ENCODE measurements at regions not wholly inside any gene's neighbourhood (a gene's known extent, or its start where the extent isn't known, plus 50 kb on each side); places are given as distances from the start of the nearest gene placed in this dataset.
A peak's percentile ranks its signal among the peaks of the same experiment; 100 is the strongest.

DNA sequence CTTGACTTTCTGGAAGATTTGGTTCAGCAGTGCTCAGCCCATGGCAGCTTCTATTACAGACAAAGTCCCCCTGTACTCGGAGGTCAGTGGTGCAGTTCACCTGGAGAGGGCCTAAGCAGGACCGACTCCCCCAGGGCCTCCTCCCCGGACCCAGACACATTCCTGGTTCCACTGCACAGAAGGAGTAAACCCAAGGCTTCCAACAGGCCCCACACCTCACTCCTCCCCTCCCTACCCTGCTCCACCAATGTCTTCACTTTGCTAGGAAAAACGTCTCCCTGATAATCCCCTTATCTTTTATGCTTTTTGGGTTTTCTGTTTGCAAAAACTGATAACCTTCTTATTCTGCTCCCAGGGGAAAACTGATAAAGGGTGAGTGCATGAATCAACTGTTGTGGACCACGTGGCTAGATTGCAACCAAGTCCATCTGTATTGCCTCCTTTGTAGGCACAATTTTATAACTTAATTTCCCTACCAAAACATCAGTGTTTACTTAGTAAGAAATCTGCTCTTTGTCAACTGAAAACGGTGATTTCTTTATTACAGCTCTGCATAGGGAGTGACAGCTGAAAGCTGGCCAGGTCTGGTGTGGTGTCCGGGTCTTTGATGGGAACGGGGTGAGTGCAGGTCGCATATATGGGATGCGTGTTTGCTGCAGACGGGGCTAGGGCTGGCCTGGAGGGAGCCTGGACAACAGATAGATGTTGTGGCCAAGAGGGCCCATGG lies 202.5 kb downstream of the GLI2 start:
- TF ChIP-seq GATA2 (IDR thresholded peaks at IDR 0.05; ENCODE audit: low read depth, low read length) (peak; percentile 96), GATA3 (IDR thresholded peaks at IDR 0.05; ENCODE audit: low read depth, low read length) (no peak; the same call in 1 of the 2 replicates)

GRCh38 chr2:120939595-120940318 lies 204.1 kb downstream of the GLI2 start:
- TF ChIP-seq GATA3 (IDR thresholded peaks at IDR 0.05; ENCODE audit: low read depth, low read length) (no peak), GATA2 (IDR thresholded peaks at IDR 0.05; ENCODE audit: low read depth, low read length) (no peak)

DNA sequence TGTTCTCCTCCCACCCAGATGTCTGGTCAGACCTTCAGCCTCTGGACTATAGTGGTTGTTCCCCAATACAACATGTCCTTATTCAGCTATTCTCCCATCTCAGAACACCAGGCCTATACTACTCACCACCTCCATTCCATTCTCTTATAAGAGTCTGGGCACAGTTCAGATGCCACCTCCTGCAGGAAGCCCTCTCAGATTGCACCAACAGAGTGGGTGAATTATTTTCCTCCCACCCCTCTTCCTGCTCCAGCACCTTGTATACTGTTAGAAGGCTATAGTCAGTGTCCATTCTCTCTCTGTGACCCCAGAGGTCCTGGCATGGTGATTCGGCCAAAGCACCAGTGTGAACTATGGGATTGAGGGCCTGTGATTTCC lies 204.6 kb downstream of the GLI2 start:
- no peak for TF ChIP-seq GATA3 (IDR thresholded peaks at IDR 0.05; ENCODE audit: low read depth, low read length)
- no peak for TF ChIP-seq GATA2 (IDR thresholded peaks at IDR 0.05; ENCODE audit: low read depth, low read length)

DNA sequence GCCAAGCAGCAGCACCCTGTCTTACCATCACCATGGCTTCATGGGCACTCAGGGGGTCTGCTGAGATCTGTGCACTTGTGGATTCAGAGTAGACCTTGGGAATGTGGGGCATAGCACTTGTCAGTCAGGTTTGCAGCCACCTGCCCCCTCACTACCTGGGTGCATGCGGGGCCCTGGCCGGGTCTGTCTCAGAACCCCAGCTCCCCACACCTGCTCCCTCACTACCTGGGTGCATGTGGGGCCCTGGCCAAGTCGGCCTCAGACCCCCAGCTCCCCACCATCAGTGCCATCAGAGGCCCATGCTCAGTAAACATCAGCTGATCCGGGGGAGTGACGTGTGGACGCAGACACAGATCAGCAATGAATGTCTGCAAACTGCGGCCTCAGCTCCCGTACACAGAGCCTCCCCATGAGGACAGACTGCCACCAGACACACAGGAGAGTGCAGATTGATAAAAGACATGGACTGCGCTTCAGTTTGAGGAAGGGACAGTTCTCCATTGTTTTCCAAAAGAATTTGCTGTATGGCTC lies 205.1 kb downstream of the GLI2 start:
- no peak for TF ChIP-seq GATA3 (IDR thresholded peaks at IDR 0.05; ENCODE audit: low read depth, low read length)
- no peak for TF ChIP-seq GATA2 (IDR thresholded peaks at IDR 0.05; ENCODE audit: low read depth, low read length)

DNA sequence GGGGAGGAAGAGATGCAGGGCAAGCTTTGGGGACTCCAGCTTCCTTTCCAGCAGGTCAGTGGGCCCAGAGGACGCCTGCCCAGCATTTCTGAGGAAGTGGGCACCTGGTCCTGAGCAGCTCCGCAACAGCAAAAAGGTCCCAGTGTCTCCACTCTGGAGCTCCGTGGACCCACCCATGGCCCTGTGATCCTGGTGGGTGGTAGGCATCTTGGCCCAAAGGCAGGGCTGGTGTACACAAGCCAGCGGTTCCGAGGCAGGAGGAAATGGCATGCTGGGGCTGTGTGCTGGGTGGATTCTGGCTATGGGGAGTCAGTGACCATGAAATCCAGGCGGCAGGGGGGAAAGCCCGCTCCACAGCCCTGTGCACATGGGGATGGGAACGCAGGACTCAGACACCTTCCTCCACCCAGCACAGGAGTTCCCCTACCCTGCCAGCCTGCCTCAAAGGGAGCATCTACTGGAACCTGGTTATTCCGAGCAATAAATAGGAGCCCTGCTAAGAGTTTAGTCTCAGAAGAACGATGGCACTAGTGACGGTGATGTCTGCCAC lies 206.0 kb downstream of the GLI2 start:
- TF ChIP-seq GATA2 (IDR thresholded peaks at IDR 0.05; ENCODE audit: low read depth, low read length) (no peak), GATA3 (IDR thresholded peaks at IDR 0.05; ENCODE audit: low read depth, low read length) (no peak)

GRCh38 chr2:120942658-120943057 lies 207.0 kb downstream of the GLI2 start:
- no peak for TF ChIP-seq GATA2 (IDR thresholded peaks at IDR 0.05; ENCODE audit: low read depth, low read length)
- no peak for TF ChIP-seq GATA3 (IDR thresholded peaks at IDR 0.05; ENCODE audit: low read depth, low read length)

DNA sequence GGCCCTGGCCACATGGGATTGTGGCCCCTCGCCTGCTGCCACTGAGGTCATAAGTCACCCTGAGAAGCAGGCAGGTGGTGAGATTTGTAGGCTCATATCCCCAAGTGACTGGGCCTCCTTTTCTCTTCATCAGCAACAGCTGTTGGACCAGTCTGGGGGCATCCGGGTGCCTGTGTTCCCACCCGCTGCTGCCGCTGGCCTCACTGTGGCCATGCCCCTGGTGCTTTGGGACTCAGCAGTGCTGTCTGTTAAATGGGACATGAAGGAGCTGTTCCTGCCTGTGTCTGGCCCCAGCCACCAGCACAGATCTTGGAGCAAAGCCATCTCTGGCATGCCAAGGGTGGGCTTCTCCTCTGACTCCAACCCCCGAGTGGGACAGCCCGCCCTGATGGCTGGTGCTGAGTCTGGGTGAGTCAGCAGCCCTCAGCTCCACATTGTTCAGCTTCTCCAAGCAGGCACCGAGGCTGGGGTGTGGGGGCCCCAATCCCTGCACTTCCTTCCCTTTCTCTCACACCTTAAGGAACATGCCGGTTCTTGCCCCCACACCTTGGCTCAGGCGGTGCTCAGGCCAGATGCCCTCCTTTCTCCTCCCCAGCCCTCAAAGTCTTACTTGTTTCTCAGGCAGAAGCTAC lies 207.9 kb downstream of the GLI2 start:
- TF ChIP-seq GATA2 (IDR thresholded peaks at IDR 0.05; ENCODE audit: low read depth, low read length): no peak
- TF ChIP-seq GATA3 (IDR thresholded peaks at IDR 0.05; ENCODE audit: low read depth, low read length): no peak

GRCh38 chr2:120944575-120944974 lies 208.9 kb downstream of the GLI2 start:
- no peak for TF ChIP-seq GATA2 (IDR thresholded peaks at IDR 0.05; ENCODE audit: low read depth, low read length)
- no peak for TF ChIP-seq GATA3 (IDR thresholded peaks at IDR 0.05; ENCODE audit: low read depth, low read length)

GRCh38 chr2:120945091-120945490 lies 209.4 kb downstream of the GLI2 start:
- TF ChIP-seq GATA2 (IDR thresholded peaks at IDR 0.05; ENCODE audit: low read depth, low read length) (no peak), GATA3 (IDR thresholded peaks at IDR 0.05; ENCODE audit: low read depth, low read length) (no peak)

- TF ChIP-seq GATA2 (IDR thresholded peaks at IDR 0.05; ENCODE audit: low read depth, low read length) (no peak), GATA3 (IDR thresholded peaks at IDR 0.05; ENCODE audit: low read depth, low read length) (no peak)
Observed at GRCh38 chr2:120945832-120946499, 210.3 kb downstream of the GLI2 start.

GRCh38 chr2:120947327-120947726 lies 211.7 kb downstream of the GLI2 start:
- TF ChIP-seq GATA2 (IDR thresholded peaks at IDR 0.05; ENCODE audit: low read depth, low read length) (no peak), GATA3 (IDR thresholded peaks at IDR 0.05; ENCODE audit: low read depth, low read length) (no peak)

DNA sequence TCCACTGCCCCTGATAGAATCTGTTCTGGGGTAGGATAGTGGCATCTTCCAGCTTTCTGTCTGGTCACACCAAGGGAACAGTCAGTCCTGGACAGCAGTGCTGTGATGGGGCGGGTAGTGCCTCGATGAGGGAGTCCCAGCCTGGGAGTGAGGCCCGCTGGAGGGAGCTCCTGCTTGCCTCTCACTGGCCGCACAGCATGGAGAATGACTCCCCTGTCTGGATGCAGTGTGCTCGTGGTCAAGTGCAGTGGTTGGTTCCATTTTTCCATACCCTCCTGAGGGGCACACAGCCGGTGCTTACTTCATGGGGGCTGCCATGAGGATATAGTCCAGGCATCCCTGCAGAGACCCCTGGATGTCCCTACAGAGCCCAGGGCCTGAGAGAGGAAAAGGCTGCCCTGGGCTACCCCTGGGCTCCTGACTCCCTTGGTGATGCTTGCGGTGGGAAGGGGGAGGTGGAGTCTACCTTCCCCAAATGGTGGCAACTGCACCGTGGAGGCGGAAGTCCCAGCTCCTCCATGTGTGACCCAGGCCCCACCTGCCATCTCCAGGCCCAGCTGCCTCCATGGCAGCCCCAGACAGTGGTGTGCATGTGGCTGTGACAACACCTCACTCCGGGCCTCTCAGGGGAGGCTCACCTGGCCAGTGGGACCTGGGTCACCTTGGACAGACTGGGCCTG lies 212.5 kb downstream of the GLI2 start:
- TF ChIP-seq GATA2 (IDR thresholded peaks at IDR 0.05; ENCODE audit: low read depth, low read length) (no peak), GATA3 (IDR thresholded peaks at IDR 0.05; ENCODE audit: low read depth, low read length) (no peak)

DNA sequence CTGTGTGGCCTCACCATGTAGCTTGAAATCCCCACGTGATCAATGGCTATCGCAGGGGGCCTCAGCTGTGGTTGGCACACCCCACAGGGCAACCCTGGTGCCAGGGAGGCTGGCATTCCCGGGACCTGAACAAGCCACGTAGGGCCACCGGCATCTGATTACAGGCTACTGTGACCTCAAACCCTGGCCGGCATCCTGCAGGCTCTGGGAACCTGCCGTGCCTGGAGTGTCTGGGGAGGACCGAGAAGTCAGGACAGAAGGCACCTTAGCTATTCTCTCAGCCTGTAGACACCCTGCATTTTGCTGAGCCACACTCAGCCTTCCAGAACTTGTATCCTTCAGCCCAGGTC lies 213.0 kb downstream of the GLI2 start:
- TF ChIP-seq GATA2 (IDR thresholded peaks at IDR 0.05; ENCODE audit: low read depth, low read length) (no peak), GATA3 (IDR thresholded peaks at IDR 0.05; ENCODE audit: low read depth, low read length) (no peak)

Data from SH-SY5Y (cell line).